ENCODE measurements at regions not wholly inside any gene's neighbourhood (a gene's known extent, or its start where the extent isn't known, plus 50 kb on each side); places are given as distances from the start of the nearest gene placed in this dataset.

DNA sequence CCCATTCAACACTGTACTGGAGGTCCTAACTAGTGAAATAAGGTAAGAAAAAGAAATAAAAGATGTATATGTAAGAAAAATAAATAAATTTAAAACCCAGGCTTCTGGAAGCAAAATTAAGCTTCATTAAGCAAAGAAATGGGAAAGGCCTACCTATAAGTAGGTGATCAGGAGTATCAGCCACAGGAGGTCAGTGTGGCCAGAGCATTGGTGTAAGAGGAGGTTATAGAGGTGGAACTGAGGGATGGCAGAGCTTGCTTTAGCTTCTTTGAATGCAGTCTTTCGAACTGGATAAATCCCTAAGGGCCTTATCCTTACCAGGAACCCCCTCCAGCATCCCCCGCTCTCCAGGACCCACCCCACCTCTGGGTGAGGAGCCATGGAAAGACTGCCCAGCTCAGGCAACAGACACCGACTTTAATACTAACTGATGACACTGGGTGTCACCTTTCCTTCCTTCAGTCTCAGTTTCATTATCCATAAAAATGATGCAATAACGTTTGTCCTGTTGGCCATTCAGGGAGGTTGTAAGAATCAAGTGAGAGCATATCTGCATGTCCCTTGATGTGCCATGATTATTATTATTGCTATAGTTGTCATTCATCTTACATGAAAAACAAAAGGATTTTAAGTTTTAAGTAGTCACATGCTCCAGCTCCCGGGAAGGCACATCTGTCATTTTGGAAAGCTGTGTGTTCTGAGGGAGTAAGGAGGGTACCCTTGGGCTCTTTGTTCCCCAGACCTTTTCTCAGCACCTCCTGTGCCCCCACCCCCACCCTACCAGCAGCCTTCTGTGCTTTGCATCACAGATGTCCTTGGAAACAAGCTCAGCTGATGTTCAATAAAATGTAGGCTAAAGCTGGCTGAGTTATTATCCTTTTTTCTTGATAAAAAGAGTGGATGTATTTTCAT is 50.8 kb upstream of the CTNNA1 start:
- no peak overlapping the region for H3K4me3 ChIP-seq (ENCODE audit: low read depth, low read length)
- TF ChIP-seq, protein P1, sequence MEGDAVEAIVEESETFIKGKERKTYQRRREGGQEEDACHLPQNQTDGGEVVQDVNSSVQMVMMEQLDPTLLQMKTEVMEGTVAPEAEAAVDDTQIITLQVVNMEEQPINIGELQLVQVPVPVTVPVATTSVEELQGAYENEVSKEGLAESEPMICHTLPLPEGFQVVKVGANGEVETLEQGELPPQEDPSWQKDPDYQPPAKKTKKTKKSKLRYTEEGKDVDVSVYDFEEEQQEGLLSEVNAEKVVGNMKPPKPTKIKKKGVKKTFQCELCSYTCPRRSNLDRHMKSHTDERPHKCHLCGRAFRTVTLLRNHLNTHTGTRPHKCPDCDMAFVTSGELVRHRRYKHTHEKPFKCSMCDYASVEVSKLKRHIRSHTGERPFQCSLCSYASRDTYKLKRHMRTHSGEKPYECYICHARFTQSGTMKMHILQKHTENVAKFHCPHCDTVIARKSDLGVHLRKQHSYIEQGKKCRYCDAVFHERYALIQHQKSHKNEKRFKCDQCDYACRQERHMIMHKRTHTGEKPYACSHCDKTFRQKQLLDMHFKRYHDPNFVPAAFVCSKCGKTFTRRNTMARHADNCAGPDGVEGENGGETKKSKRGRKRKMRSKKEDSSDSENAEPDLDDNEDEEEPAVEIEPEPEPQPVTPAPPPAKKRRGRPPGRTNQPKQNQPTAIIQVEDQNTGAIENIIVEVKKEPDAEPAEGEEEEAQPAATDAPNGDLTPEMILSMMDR (IDR thresholded peaks at IDR 0.05; ENCODE audit: insufficient read depth, low read length), result no peak
- no peak for DNase-seq (ENCODE audit: low read depth)

DNA sequence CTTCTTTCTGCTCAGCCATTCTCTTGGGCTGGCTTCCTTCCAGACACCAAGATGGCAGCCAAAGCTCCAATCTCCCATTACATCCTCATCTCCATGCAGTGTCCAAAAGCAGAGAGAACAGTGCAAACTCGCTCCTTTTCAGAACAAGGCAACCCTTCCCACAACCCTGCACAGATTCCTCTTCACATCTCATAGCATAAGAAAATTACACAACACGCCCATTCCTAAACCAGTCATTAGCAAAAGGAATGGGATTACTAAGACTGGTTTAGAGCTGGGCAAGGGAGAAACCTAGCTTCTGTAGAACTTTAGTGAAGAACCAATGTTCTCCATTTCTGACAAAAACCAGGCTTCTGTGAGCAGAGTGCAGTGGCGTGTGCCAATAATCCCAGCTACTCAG is 51.5 kb upstream of the CTNNA1 start:
- TF ChIP-seq, protein P1 (IDR thresholded peaks at IDR 0.05; ENCODE audit: insufficient read depth, low read length), result no peak
- no peak for DNase-seq (ENCODE audit: low read depth)
- H3K4me3 ChIP-seq (ENCODE audit: low read depth, low read length), result no peak overlapping the region

DNA sequence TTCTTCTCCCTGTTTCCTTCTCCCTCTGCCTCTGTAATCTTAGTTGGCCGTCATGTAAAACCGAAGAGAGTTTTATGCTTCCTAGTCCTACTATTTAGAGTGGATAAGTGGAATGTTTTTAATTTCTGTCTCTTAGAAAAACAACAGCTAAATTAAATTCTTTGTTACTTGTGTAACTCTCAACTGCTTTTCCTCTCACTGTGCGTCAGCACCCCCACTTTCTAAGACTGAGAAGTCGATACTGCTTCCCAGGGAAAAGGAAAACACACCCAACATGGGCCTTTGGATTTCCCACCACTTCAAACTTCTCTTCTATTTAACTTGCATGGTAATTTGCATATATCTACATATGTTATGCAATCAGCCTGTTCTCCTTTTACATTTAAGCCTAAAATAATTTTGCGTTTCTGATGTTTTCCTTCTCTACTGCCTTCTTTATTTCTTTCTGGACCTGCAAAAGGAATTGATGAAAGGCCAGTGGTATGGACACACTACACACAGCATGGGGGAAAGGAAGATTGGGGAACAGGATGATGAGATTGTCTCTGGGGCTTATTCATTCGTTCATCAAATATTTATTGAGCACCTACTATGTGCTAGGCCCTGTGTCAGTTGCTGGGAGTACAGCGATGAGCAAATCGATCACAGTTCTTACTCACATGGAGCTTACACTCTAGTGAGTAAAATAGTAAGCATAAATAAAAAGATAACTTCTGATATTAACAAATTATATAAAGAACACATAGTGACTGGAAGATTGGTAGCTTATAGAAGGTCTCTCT is 52.5 kb upstream of the CTNNA1 start:
- no peak overlapping the region for H3K4me3 ChIP-seq (ENCODE audit: low read depth, low read length)
- TF ChIP-seq, protein P1 (IDR thresholded peaks at IDR 0.05; ENCODE audit: insufficient read depth, low read length), result no peak
- no peak for DNase-seq (ENCODE audit: low read depth)

GRCh38 chr5:138699482-138699881 is 53.7 kb upstream of the CTNNA1 start:
- DNase-seq (ENCODE audit: low read depth), result no peak
- no peak overlapping the region for H3K4me3 ChIP-seq (ENCODE audit: low read depth, low read length)
- TF ChIP-seq, protein P1 (IDR thresholded peaks at IDR 0.05; ENCODE audit: insufficient read depth, low read length), result no peak

GRCh38 chr5:138698713-138699112 is 54.5 kb upstream of the CTNNA1 start:
- no peak for DNase-seq (ENCODE audit: low read depth)
- TF ChIP-seq, protein P1 (IDR thresholded peaks at IDR 0.05; ENCODE audit: insufficient read depth, low read length), result no peak
- no peak overlapping the region for H3K4me3 ChIP-seq (ENCODE audit: low read depth, low read length)

GRCh38 chr5:138697720-138698360 is 55.4 kb upstream of the CTNNA1 start:
- DNase-seq (ENCODE audit: low read depth), result no peak
- TF ChIP-seq, protein P1 (IDR thresholded peaks at IDR 0.05; ENCODE audit: insufficient read depth, low read length), result no peak
- H3K4me3 ChIP-seq (ENCODE audit: low read depth, low read length), result no peak overlapping the region
